DMS 273 treated with DMSO at 0.1 percent for 48 hours (cell line): ENCODE measurements at regions not wholly inside any gene's neighbourhood (a gene's known extent, or its start where the extent isn't known, plus 50 kb on each side); places are given as distances from the start of the nearest gene placed in this dataset.
"Not testable (repeated sequence)": the region's sequence is repeated elsewhere in the genome, so short reads cannot be mapped to it uniquely, and the experiment has no call there.

ENCODE experiments used
- DNase-seq: peaks from one replicate; lab custom pipeline; 2025; lab: John Stamatoyannopoulos, UW

DNA sequence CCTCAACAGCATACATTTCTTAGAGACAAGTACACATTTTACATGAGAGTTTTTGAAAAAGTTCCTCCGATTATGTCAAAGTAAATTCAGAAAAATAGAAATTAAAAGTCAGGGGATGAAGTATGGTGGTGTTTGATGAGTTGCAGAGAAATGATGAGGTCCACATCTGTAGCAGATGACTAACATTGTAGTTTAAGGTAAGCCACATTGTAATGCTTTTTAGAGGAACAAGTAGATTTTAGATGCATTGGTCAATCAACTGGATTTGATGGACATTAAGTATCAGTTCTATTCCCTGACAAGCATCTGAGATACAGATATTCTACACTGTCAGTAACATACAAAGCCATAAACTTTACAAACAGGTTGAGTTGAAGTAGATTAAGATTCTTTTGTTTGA, 402.4 kb upstream of the RORB start:
- DNase-seq: no peak

DNA sequence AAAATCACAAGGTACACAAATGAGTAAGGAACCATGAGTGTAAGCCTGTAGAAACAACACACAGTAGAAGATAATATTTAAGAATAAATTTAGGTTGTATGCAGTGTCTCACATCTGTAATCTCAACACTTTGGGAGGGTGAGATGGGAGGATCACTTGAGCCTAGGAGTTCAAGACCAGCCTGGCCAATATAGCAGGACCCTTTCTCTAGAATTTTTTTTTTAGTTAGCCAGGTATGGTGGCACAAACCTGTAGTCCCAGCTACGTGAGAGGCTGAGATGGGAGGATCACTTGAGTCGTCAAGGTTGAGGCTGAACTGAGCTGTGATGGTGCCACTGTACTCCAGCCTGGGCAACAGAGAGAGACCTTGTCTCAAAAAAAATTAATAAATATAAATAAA, 401.2 kb upstream of the RORB start:
- DNase-seq: no peak

GRCh38 chr9:74096420-74096819, 400.7 kb upstream of the RORB start:
- DNase-seq: no peak

GRCh38 chr9:74100042-74100441, 397.1 kb upstream of the RORB start:
- no peak for DNase-seq

DNA sequence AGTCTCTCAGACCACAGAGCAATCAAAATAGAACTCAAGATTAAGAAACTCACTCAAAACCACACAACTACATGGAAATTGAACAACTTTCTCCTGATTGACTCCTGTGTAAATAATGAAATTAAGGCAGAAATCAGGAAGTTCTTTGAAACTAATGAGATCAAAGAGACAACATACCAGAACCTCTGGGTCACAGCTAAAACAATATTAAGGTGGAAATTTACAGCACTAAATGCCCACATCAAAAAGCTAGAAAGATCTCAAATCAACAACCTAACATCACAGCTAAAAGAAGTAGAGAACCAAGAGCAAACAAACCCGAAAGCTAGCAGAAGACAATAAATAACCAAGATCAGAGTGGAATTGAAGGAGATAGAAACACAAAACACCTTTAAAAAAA, 395.0 kb upstream of the RORB start:
- DNase-seq: not testable (repeated sequence)

GRCh38 chr9:74102702-74103101, 394.4 kb upstream of the RORB start:
- no peak for DNase-seq

- DNase-seq: no peak
Observed at GRCh38 chr9:74107692-74108091, 389.4 kb upstream of the RORB start.

DNA sequence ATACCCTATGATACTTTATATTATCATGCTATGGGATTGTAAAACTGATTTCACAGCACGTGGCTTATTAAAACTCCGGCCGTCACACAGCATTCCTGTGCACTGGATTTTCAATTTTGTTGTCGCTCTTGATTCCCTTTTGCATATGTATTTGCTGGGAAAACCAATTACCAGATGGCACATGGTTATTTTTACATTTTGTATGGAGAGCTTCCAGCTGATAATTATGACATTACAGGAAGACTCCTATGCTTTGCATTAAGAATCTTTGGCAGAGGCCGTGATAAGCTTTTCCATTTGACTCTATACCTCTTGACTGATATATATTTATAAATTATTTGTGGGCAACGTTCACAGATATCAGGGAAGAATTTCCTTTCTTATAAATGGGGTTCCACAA, 381.2 kb upstream of the RORB start:
- no peak for DNase-seq

GRCh38 chr9:74117151-74117550, 380.0 kb upstream of the RORB start:
- no peak for DNase-seq

DNA sequence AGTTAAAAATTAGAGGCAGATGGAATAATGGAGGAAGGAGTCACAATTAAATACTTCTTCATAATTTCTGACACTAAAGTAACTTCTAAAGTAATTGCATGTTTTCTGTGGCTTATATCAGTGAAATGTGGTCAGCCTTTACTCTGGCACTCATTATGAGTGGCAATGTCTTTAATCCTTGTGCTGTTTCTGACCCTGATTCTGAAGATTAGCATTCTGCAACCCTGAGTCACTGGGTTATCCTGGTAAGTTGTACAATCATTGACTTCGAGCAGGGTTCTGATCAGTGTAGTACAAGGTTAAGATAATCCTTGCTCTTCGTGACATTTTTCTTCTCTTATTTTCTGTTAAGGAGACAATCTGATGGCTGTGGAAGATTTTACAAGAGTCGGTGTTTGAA, 379.4 kb upstream of the RORB start:
- DNase-seq: no peak

DNA sequence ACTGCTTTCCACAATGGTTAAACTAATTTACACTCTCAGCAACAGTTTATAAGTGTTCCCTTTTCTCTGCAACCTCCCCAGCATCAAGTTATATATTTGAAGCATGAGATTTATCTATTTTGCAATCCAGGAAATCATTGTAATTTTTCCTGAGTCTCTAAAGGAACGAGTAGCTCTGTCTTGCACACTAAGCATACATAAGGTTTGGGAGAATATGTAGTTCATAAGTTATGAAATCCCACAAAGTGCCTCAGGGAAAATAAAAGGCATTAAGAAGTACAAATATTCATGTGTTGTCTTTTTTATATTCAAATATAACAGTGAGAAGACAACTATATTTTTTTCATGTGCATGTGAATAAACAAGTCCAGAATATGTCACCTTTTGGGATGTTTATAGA, 377.1 kb upstream of the RORB start:
- DNase-seq: no peak

DNA sequence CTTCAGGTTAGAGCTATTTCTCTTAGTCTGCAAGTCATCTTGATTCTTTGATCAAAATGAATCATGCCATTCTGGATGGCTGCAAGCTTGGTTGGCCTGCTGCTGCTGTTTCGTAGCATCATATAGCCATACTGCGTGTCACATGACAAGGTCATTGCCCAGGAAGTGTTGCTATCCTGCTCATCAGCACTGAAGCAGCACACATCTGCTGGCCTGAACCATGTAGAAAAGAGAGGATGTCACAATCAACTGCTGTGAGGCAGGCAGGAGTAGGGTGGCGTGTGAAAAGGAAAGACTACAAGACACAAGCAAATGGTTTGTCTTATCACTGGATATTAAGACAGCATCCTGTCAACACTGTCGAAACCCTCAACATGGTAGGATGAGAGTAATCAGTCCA, 376.7 kb upstream of the RORB start:
- DNase-seq: no peak

DNA sequence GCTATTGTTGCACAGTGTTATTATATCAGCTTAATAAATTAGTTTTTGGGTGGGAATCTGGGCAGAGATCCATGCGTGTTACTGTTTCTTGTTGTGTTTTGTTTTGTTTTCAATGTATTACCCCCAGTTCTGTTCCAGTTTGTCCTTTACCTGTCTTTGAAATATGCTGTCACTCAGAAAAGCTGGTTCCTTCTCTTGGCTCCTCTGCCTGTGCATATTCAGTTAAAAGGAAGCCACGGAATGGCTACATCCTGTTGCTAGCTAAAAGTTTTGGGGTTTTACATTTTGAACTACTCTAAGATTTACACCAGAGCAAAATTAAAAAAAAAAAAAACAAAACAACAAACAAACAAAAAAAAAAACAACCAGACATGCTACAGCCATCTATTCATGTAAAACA, 374.9 kb upstream of the RORB start:
- DNase-seq: no peak

DNA sequence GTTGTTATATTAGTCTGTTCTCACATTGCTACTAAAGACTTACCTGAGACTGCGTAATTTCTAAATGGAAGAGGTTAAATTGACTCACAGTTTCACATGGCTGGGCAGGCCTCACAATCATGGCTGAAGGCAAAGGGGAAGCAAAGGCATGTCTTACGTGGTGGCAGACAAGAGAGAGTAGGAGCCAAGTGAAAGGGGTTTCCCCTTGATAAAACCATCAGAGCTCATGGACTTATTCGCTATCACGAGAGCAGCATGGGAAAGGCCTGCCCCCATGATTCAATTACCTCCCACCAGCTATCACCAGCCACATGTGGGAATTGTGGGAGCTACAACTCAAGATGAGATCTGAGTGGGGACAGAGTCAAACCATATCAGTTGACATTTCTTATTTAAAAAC, 374.5 kb upstream of the RORB start:
- no peak for DNase-seq

GRCh38 chr9:74125941-74126340, 371.2 kb upstream of the RORB start:
- DNase-seq: no peak

DNA sequence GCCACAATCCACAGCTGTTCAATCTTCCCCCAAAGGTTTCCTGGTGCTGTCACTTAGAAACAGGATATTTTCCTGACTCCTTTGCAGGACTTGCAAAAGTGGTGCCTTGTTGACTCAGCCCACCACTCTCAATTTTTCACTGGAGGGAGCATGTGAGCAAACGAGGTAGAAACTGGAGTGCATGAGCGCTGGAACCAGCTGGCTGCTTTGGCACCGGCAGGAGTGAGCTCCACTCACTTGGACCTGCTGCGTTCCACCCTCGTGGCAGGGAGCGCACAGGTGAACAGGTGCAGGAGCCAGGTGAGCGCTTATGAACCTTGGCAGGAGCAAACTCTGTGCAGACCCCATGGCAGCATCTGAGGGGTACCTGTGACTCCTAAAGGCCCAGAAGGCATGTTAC, 364.1 kb upstream of the RORB start:
- DNase-seq: no peak

DNA sequence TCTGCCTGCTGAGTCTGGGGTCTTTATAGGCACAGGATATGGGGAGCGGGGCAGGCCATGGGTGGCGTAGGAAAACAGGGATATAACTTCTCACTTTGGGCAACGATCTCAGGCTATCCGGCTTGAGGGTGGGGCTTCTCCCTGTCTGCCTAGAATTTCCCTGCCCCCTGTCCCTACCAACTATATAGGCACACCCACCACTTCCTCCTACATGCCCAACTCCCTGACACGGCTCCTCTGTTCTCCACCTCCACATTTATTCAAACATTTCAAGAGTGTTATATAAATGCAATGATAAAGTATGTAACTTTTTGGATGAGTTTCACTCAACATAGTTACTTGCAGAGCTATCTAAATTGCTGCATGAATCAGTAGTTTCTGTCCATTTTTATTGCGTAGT, 363.2 kb upstream of the RORB start:
- no peak for DNase-seq

DNA sequence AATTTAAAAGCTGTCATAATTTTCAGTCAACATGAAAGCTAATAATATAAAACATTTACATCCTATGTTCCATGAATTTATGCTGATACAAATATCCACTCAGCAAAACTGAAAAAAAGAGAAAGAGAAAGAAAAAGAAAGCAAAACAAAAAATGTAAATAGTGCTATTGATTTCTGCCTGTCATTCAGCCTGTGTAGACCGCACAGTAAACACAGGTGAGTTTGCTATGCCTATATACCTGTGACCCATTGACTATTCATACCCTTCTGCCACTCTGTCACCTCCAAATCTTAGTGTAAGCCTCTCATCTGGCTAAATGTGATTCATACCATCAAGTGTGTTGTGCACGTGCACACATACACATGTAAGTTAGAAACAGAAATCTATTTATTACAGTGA, 359.0 kb upstream of the RORB start:
- DNase-seq: no peak

DNA sequence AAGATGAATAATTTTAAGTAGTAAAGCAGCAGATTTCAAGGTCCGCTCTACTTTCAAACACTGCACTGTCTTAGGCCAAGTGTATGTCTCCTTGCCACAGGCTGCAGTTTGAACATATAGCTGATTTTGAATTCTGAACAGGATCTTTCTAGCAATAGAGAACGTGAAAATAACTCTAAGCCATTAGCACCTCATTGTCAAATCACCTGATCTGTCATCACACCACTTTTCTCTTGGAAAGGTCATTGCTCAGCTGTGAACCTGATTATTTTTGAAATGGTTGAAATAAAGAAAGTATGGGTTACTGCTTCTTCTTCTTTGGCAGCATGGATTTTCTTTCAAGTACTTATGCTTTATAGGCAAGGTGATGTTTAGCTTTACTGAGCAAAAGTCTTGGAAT, 357.0 kb upstream of the RORB start:
- DNase-seq: no peak

DNA sequence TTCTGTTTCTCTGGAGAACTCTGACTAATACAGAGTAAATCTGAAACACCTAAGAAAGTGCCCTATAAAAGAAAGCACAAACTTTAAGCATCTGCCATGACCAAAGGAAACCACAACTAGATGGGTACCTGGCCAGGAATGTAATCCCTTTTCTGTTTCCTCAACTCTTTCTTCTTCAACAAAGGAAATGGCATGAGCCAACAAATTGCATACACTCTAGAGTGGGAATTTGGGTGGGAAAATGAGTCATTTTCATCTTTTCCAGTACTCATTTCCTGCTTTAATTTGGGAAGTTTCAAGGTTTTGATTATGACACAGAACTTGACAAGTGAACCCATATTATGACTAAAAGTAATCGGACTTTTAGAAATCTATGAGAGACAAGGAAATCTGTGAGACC, 349.2 kb upstream of the RORB start:
- DNase-seq: no peak

- DNase-seq: no peak
Observed at GRCh38 chr9:74172874-74173273, 324.3 kb upstream of the RORB start.

GRCh38 chr9:74173284-74173683, 323.9 kb upstream of the RORB start:
- DNase-seq: no peak

GRCh38 chr9:74197771-74198170, 299.4 kb upstream of the RORB start:
- DNase-seq: not testable (repeated sequence)

- no peak for DNase-seq
Observed at GRCh38 chr9:74205056-74205455, 292.1 kb upstream of the RORB start.

GRCh38 chr9:74218385-74219063, 278.6 kb upstream of the RORB start:
- no peak for DNase-seq
